Lower leg skin (tissue), 4 donors: ENCODE measurements at regions not wholly inside any gene's neighbourhood (a gene's known extent, or its start where the extent isn't known, plus 50 kb on each side); places are given as distances from the start of the nearest gene placed in this dataset.

Experiments used
- DNase-seq, 2 donors: peaks; one replicate each; pipeline ENCODE4 v3.0.0-alpha.2; 2019; ENCODE audit warnings: low spot score in 2 of 2
- H3K4me3 ChIP-seq: fragments of 200-600 bp; sonication (generic); 2 replicates; pipeline ENCODE4 v1.5.1; 2017; ENCODE audit warnings: mild to moderate bottlenecking, low read depth; ENCODE audit not compliant: poor library complexity, severe bottlenecking
- CTCF ChIP-seq, 3 donors: fragments of 450-650 bp; IDR thresholded peaks; one replicate each; pipeline ENCODE4 v1.5.1; 2016; ENCODE audit warnings: antibody characterized with exemption in 3 of 3, mild to moderate bottlenecking in 3 of 3, moderate library complexity in 2 of 3
- POLR2A ChIP-seq, 2 donors: fragments of 450-650 bp; IDR thresholded peaks; one replicate each; pipeline ENCODE4 v1.6.1; 2016 to 2017; ENCODE audit warnings: antibody characterized with exemption in 2 of 2, mild to moderate bottlenecking in 1 of 2, moderate library complexity in 1 of 2
- WGBS, 2 donors: methylation state at CpG; one replicate each; pipeline ENCODE4 v1.1.5; 2018; 5-methylcytosine and 5-hydroxymethylcytosine counted together
- intact Hi-C: fragments of 100-400 bp; cut with DNase I; formaldehyde crosslinking; loops from one replicate; pipeline ENCODE4 v1.15.0; 2023; ENCODE audit warnings: low total_unique reads

GRCh38 chr4:23392860-23393458 lies 496.9 kb downstream of the PPARGC1A start:
- WGBS, 2 donors: 67 to 69% methylated on average over 5 of the region's 5 CpGs
- no peak overlapping the region for H3K4me3 ChIP-seq
- DNase-seq: peak in 1 of 2 donors; percentile 23
- intact Hi-C loops: no loop called here
- TF ChIP-seq CTCF (IDR thresholded peaks at IDR 0.05): no peak
- TF ChIP-seq POLR2A (IDR thresholded peaks at IDR 0.05): no peak

- TF ChIP-seq POLR2A (IDR thresholded peaks at IDR 0.05) (no peak), CTCF (IDR thresholded peaks at IDR 0.05) (no peak)
- intact Hi-C loops: no loop called here
- 80 to 86% methylated on average over 3 of the region's 3 CpGs for WGBS, 2 donors
- no peak for DNase-seq
- H3K4me3 ChIP-seq: no peak overlapping the region
Measured at GRCh38 chr4:23390246-23390645, 499.6 kb downstream of the PPARGC1A start.

GRCh38 chr4:23388699-23389395 lies 501.0 kb downstream of the PPARGC1A start:
- intact Hi-C loops: no loop called here

GRCh38 chr4:23388255-23388654 lies 501.6 kb downstream of the PPARGC1A start:
- no peak for TF ChIP-seq POLR2A (IDR thresholded peaks at IDR 0.05)
- no peak for TF ChIP-seq CTCF (IDR thresholded peaks at IDR 0.05)
- WGBS, 2 donors: 91 to 94% methylated on average over 6 of the region's 6 CpGs
- intact Hi-C loops: no loop called here
- H3K4me3 ChIP-seq: no peak overlapping the region
- DNase-seq: no peak

More at GRCh38 chr4:23388699-23389395, 501.0 kb downstream of the PPARGC1A start:
- 48 to 75% methylated on average over 2 of the region's 2 CpGs for WGBS, 2 donors
- no peak for DNase-seq
- no peak overlapping the region for H3K4me3 ChIP-seq
- TF ChIP-seq CTCF (IDR thresholded peaks at IDR 0.05) (no peak), POLR2A (IDR thresholded peaks at IDR 0.05) (no peak)

- intact Hi-C loops: no loop called here
Measured at GRCh38 chr4:23384741-23385140, 505.1 kb downstream of the PPARGC1A start.

More at GRCh38 chr4:23384741-23385140, 505.1 kb downstream of the PPARGC1A start:
- WGBS, 2 donors: 72 to 79% methylated on average over 2 of the region's 2 CpGs
- TF ChIP-seq POLR2A (IDR thresholded peaks at IDR 0.05) (no peak), CTCF (IDR thresholded peaks at IDR 0.05) (no peak)
- H3K4me3 ChIP-seq: no peak overlapping the region
- DNase-seq: no peak
